HepG2 (cell line): ENCODE measurements at regions not wholly inside any gene's neighbourhood (a gene's known extent, or its start where the extent isn't known, plus 50 kb on each side); places are given as distances from the start of the nearest gene placed in this dataset.

Experiments
- HNRNPUL1 ChIP-seq: fragments of 200-400 bp; formaldehyde crosslinking; IDR thresholded peaks from 2 replicates; pipeline ENCODE4 v1.6.1; 2017; ENCODE audit warnings: low read depth, mild to moderate bottlenecking, low read length, moderate library complexity
- MLLT10 ChIP-seq: sonication (generic); formaldehyde crosslinking; IDR thresholded peaks from 2 replicates; pipeline ENCODE4 v1.4.0; 2020; ENCODE audit warnings: missing genetic modification reagents
- MLXIP ChIP-seq: sonication (generic); formaldehyde crosslinking; IDR thresholded peaks from 2 replicates; pipeline ENCODE4 v1.9.0; 2021; ENCODE audit warnings: missing genetic modification reagents, borderline replicate concordance
- NCOR1 ChIP-seq: fragments of 200-600 bp; sonication (generic); IDR thresholded peaks from 2 replicates; pipeline ENCODE4 v1.7.0; 2017; ENCODE audit warnings: antibody characterized with exemption, low read length, borderline replicate concordance
- POLR2A ChIP-seq, 2 experiments: IDR thresholded peaks; 2 replicates each; pipeline ENCODE4 v1.6.1; 2011; ENCODE audit warnings: low read depth in 2 of 2, low read length in 2 of 2, mild to moderate bottlenecking in 1 of 2, moderate library complexity in 1 of 2; ENCODE audit not compliant: insufficient read depth in 1 of 2
- POLR2AphosphoS2 ChIP-seq: IDR thresholded peaks from 2 replicates; pipeline ENCODE4 v1.6.1; 2011; ENCODE audit warnings: low read depth, low read length, improper control_type of control experiment
- SIN3A ChIP-seq: IDR thresholded peaks from 2 replicates; pipeline ENCODE4 v1.6.1; 2011; ENCODE audit warnings: low read depth, mild to moderate bottlenecking, control low read depth, low read length, borderline replicate concordance
- TFE3 ChIP-seq: IDR thresholded peaks from 2 replicates; pipeline ENCODE4 v1.6.1; 2016
- WIZ ChIP-seq: sonication (generic); formaldehyde crosslinking; IDR thresholded peaks from 2 replicates; pipeline ENCODE4 v1.5.1; 2020; ENCODE audit warnings: mild to moderate bottlenecking, missing genetic modification reagents
- ZNF282 ChIP-seq: fragments of 450-650 bp; IDR thresholded peaks from 2 replicates; pipeline ENCODE4 v1.6.1; 2018; ENCODE audit not compliant: partially characterized antibody
- ZNF678 ChIP-seq: sonication (generic); formaldehyde crosslinking; IDR thresholded peaks from 2 replicates; pipeline ENCODE4 v1.4.0; 2020; ENCODE audit warnings: mild to moderate bottlenecking, missing genetic modification reagents
- ZNF709 ChIP-seq: sonication (generic); formaldehyde crosslinking; IDR thresholded peaks from 2 replicates; pipeline ENCODE4 v1.5.0; 2020; ENCODE audit warnings: mild to moderate bottlenecking, missing genetic modification reagents

- TF ChIP-seq SIN3A: no peak
- TF ChIP-seq TFE3 (CRISPR knock-in tag): no peak
- TF ChIP-seq ZNF709 (CRISPR knock-in tag): no peak
- TF ChIP-seq MLLT10 (CRISPR knock-in tag): no peak
- no peak for TF ChIP-seq POLR2A (IDR thresholded peaks at IDR 0.05; ENCODE audit: insufficient read depth in 1 of 2, low read depth in 2 of 2, low read length in 2 of 2)
- TF ChIP-seq NCOR1: no peak
- TF ChIP-seq POLR2AphosphoS2: no peak
- TF ChIP-seq WIZ: no peak
- no peak for TF ChIP-seq MLXIP (CRISPR knock-in tag)
- TF ChIP-seq ZNF282: no peak
- TF ChIP-seq ZNF678 (CRISPR knock-in tag): no peak
- TF ChIP-seq HNRNPUL1: no peak
Measured at GRCh38 chr12:131353826-131354225, 357.1 kb upstream of the SFSWAP start.
